Mucosa of descending colon (tissue), 3 donors: ENCODE measurements at regions not wholly inside any gene's neighbourhood (a gene's known extent, or its start where the extent isn't known, plus 50 kb on each side); places are given as distances from the start of the nearest gene placed in this dataset.
"Not testable (repeated sequence)": the region's sequence is repeated elsewhere in the genome, so short reads cannot be mapped to it uniquely, and the experiment has no call there.

Experiments used
- ATAC-seq: fragments of 200-7000 bp; cut with Tn5 transposase; one replicate; pipeline ENCODE4 v1.9.1; 2020; ENCODE audit warnings: mild to moderate bottlenecking, moderate library complexity
- DNase-seq, 3 donors: peaks; one replicate each; pipeline ENCODE4 v3.0.0-alpha.2; 2020
- H3K36me3 ChIP-seq: fragments of 200-600 bp; one replicate; pipeline ENCODE4 v1.8.0; 2021; ENCODE audit warnings: low read depth, mild to moderate bottlenecking
- H3K4me1 ChIP-seq: fragments of 200-600 bp; one replicate; pipeline ENCODE4 v1.8.0; 2021; ENCODE audit warnings: low read depth, mild to moderate bottlenecking
- H3K4me3 ChIP-seq: fragments of 200-600 bp; one replicate; pipeline ENCODE4 v1.8.0; 2021; ENCODE audit warnings: mild to moderate bottlenecking
- H3K9me3 ChIP-seq: fragments of 200-600 bp; one replicate; pipeline ENCODE4 v1.8.0; 2021; ENCODE audit warnings: mild to moderate bottlenecking
- CTCF ChIP-seq: fragments of 200-600 bp; IDR thresholded peaks from one replicate; pipeline ENCODE4 v1.8.0; 2022; ENCODE audit warnings: antibody characterized with exemption, mild to moderate bottlenecking
- intact Hi-C, 2 donors: fragments of 100-400 bp; cut with DNase I in 1 of 2; cut with micrococcal nuclease in 1 of 2; formaldehyde crosslinking; loops; one replicate each; pipeline versions ENCODE4 v1.11.0 to v1.11.1; 2022; cut with DNase I, micrococcal nuclease
- donor health status: DM: no; HTN: no; CAD: no; lungs with moderate emphysema.
- donor health status: DM: no; HTN: no; CAD: no.
- donor health status: DM: no; HTN: yes; CAD: no.

DNA sequence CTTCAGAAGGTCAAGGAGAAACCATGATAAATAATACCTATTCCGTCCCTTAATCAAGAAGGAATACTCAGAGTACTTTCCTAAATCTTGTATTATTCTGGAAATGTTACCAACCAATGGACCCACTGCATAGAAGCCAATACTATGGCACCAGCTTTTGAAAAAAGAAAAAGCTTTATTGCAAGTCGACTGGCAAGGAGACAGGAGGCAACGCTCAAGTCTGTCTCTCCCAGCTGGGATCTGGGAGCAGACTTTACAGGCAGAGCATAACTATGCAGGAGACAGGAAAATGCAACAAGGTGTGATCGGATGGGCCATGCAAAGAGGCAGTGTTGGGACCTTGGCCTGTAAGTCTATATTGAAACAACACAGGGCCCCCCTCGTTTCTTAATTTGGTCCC is 132.4 kb downstream of the CHD9NB start:
- Histone ChIP-seq H3K9me3 (no peaks in the 10 kb centered on the region), H3K36me3 (no peaks in the 10 kb centered on the region), H3K4me3 (no peak overlapping the region), H3K4me1 (no peaks in the 10 kb centered on the region)
- intact Hi-C loops, result no loop called here
- DNase-seq (no peak), ATAC-seq (no peak)
- TF ChIP-seq CTCF, result no peak

GRCh38 chr16:52914428-52914827 is 138.3 kb downstream of the CHD9NB start:
- ATAC-seq, result no peak
- DNase-seq, result no peak
- intact Hi-C loops, result loop anchor here (5.0 kb wide), 2 partner anchors 722 to 842 kb away; no protein-coding TSS in a partner anchor
- TF ChIP-seq CTCF, result no peak
- Histone ChIP-seq H3K4me1 (no peaks in the 10 kb centered on the region), H3K9me3 (no peaks in the 10 kb centered on the region), H3K36me3 (no peaks in the 10 kb centered on the region), H3K4me3 (no peak overlapping the region)

DNA sequence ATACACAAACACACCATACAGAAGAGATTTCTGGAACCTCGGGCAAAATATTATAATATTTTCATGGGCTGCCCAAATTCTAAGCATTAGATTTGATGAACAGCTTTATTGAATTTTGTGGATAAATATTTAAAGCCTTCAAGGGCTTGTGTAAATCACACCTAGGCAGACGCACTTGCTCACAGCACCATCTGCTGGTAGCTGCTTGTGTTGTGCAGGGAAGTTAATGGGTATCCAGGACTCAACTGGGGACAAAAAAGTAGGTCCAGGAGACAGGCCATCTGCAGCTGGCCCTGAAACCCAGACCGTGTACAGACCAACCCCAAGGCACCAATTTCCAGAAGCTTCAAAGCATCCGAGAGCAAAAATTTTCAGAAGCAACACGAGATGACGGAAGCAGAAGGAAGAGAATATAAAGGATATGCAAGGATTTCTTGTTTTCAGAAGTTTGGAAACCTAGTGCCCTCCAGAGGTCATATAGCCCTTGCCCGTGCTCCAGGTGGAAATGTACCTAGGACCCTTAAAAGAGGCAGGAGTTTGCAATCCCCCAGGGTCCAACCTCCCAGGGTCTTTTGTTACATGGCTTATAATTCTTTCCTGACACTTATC is 140.0 kb downstream of the CHD9NB start:
- no peaks in the 10 kb centered on the region for H3K9me3 ChIP-seq
- TF ChIP-seq CTCF, result peak; percentile 56
- no peak overlapping the region for H3K4me3 ChIP-seq
- intact Hi-C loops, result loop anchor here (5.0 kb wide), 2 partner anchors 720 to 840 kb away; no protein-coding TSS in a partner anchor
- H3K4me1 ChIP-seq, result no peaks in the 10 kb centered on the region
- H3K36me3 ChIP-seq, result no peaks in the 10 kb centered on the region
- DNase-seq, result peak; percentile 51 to 86 (median 79)
- peak; percentile 89 for ATAC-seq

- H3K4me3 ChIP-seq, ATAC-seq, H3K4me1 ChIP-seq, DNase-seq, H3K9me3 ChIP-seq, intact Hi-C loops, H3K36me3 ChIP-seq: not testable (repeated sequence)
Observed at GRCh38 chr16:52908057-52908456, 144.6 kb downstream of the CHD9NB start.

- TF ChIP-seq CTCF, result no peak
- no peak for DNase-seq
- Histone ChIP-seq H3K4me3 (no peak overlapping the region), H3K36me3 (no peaks in the 10 kb centered on the region), H3K9me3 (no peaks in the 10 kb centered on the region), H3K4me1 (no peaks in the 10 kb centered on the region)
- intact Hi-C loops, result no loop called here
- ATAC-seq, result no peak
Observed at GRCh38 chr16:52906281-52906680, 146.4 kb downstream of the CHD9NB start.

- TF ChIP-seq CTCF, result no peak
- no peak for ATAC-seq
- intact Hi-C loops, result no loop called here
- Histone ChIP-seq H3K36me3 (no peaks in the 10 kb centered on the region), H3K4me1 (no peaks in the 10 kb centered on the region), H3K9me3 (peaks cover 2% of the 10 kb centered on the region), H3K4me3 (no peak overlapping the region)
- DNase-seq, result no peak
Observed at GRCh38 chr16:52896478-52897164, 156.1 kb downstream of the CHD9NB start.
